Mesothelial cell of epicardium (in vitro differentiated cells): ENCODE measurements at regions not wholly inside any gene's neighbourhood (a gene's known extent, or its start where the extent isn't known, plus 50 kb on each side); places are given as distances from the start of the nearest gene placed in this dataset.

Experiments
- DNase-seq, 2 experiments: peaks; one replicate each; pipeline ENCODE4 v3.0.0; 2021; ENCODE audit warnings: low spot score in 2 of 2; ENCODE audit not compliant: unreplicated experiment in 2 of 2
- H3K27ac Mint-ChIP-seq: 2 replicates; pipeline ENCODE4 v1.8.0; 2021; ENCODE audit warnings: mixed read lengths
- H3K27me3 Mint-ChIP-seq: 2 replicates; pipeline ENCODE4 v1.8.0; 2021; ENCODE audit warnings: low read depth, mixed read lengths
- H3K36me3 Mint-ChIP-seq: 2 replicates; pipeline ENCODE4 v1.8.0; 2021; ENCODE audit warnings: mixed read lengths
- H3K4me1 Mint-ChIP-seq: 2 replicates; pipeline ENCODE4 v1.8.0; 2021; ENCODE audit warnings: mixed read lengths
- H3K4me3 Mint-ChIP-seq: 2 replicates; pipeline ENCODE4 v1.8.0; 2021; ENCODE audit warnings: mild to moderate bottlenecking, moderate library complexity, mixed read lengths
- H3K9me3 Mint-ChIP-seq: 2 replicates; pipeline ENCODE4 v1.8.0; 2021; ENCODE audit warnings: mixed read lengths
- CTCF ChIP-seq: fragments of 200-600 bp; sonication (generic); IDR thresholded peaks from one replicate; pipeline ENCODE4 v1.5.0; 2021; ENCODE audit warnings: antibody characterized with exemption; ENCODE audit not compliant: unreplicated experiment

GRCh38 chr2:66704786-66705185 is 269.9 kb downstream of the MEIS1 start:
- TF ChIP-seq CTCF = no peak
- peaks cover 52% of the 10 kb centered on the region for H3K4me1 Mint-ChIP-seq
- no peak overlapping the region for H3K4me3 Mint-ChIP-seq
- H3K27me3 Mint-ChIP-seq = no peaks in the 10 kb centered on the region
- DNase-seq = no peak
- peak overlapping the region; percentile 76 for H3K27ac Mint-ChIP-seq
- no peaks in the 10 kb centered on the region for H3K36me3 Mint-ChIP-seq
- H3K9me3 Mint-ChIP-seq = no peaks in the 10 kb centered on the region

- H3K27me3 Mint-ChIP-seq = no peaks in the 10 kb centered on the region
- DNase-seq = no peak
- H3K27ac Mint-ChIP-seq = no peak overlapping the region
- H3K36me3 Mint-ChIP-seq = peaks cover 3% of the 10 kb centered on the region
- peaks cover 15% of the 10 kb centered on the region for H3K4me1 Mint-ChIP-seq
- H3K4me3 Mint-ChIP-seq = no peak overlapping the region
- H3K9me3 Mint-ChIP-seq = no peaks in the 10 kb centered on the region
- no peak for TF ChIP-seq CTCF
These were observed 279.7 kb downstream of the MEIS1 start for GRCh38 chr2:66714610-66715009.

- no peaks in the 10 kb centered on the region for H3K27me3 Mint-ChIP-seq
These were observed 282.4 kb downstream of the MEIS1 start for GRCh38 chr2:66717218-66717905.

GRCh38 chr2:66717973-66718372 is 283.0 kb downstream of the MEIS1 start:
- DNase-seq = no peak
- peak overlapping the region; percentile 0 for H3K27ac Mint-ChIP-seq
- H3K27me3 Mint-ChIP-seq = no peaks in the 10 kb centered on the region
- peaks cover 16% of the 10 kb centered on the region for H3K4me1 Mint-ChIP-seq
- H3K4me3 Mint-ChIP-seq = no peak overlapping the region
- TF ChIP-seq CTCF = no peak
- H3K36me3 Mint-ChIP-seq = peaks cover 3% of the 10 kb centered on the region
- H3K9me3 Mint-ChIP-seq = no peaks in the 10 kb centered on the region

More at GRCh38 chr2:66717218-66717905, 282.4 kb downstream of the MEIS1 start:
- Mint-ChIP-seq H3K27ac (no peak overlapping the region), H3K36me3 (peaks cover 3% of the 10 kb centered on the region), H3K9me3 (no peaks in the 10 kb centered on the region), H3K4me1 (peaks cover 12% of the 10 kb centered on the region), H3K4me3 (no peak overlapping the region)
- no peak for TF ChIP-seq CTCF
- DNase-seq = no peak

- DNase-seq = no peak
- TF ChIP-seq CTCF = no peak
- H3K36me3 Mint-ChIP-seq = no peaks in the 10 kb centered on the region
- no peaks in the 10 kb centered on the region for H3K27me3 Mint-ChIP-seq
- peaks cover 24% of the 10 kb centered on the region for H3K4me1 Mint-ChIP-seq
- no peak overlapping the region for H3K4me3 Mint-ChIP-seq
- no peaks in the 10 kb centered on the region for H3K9me3 Mint-ChIP-seq
- H3K27ac Mint-ChIP-seq = no peak overlapping the region
These were observed 286.9 kb downstream of the MEIS1 start for GRCh38 chr2:66721776-66722175.
